HG03432 (cell line): ENCODE measurements at regions not wholly inside any gene's neighbourhood (a gene's known extent, or its start where the extent isn't known, plus 50 kb on each side); places are given as distances from the start of the nearest gene placed in this dataset.
"Not testable (repeated sequence)": the region's sequence is repeated elsewhere in the genome, so short reads cannot be mapped to it uniquely, and the experiment has no call there.

Experiments used
- ATAC-seq: cut with Tn5 transposase; IDR thresholded peaks from one replicate; pipeline ENCODE4 v1.9.1; 2021; ENCODE audit warnings: mild to moderate bottlenecking, moderate library complexity; ENCODE audit not compliant: unreplicated experiment

- ATAC-seq = no peak
Observed at GRCh38 chr6:4359108-4359730, 223.8 kb upstream of the ECI2 start.

- no peak for ATAC-seq
Observed at GRCh38 chr6:4358414-4359107, 223.2 kb upstream of the ECI2 start.

- not testable (repeated sequence) for ATAC-seq
Observed at GRCh38 chr6:4357660-4358152, 222.3 kb upstream of the ECI2 start.

GRCh38 chr6:4356899-4357659 lies 221.7 kb upstream of the ECI2 start:
- ATAC-seq = no peak

GRCh38 chr6:4355241-4355640 lies 219.9 kb upstream of the ECI2 start:
- no peak for ATAC-seq

- ATAC-seq = no peak
Observed at GRCh38 chr6:4354181-4354580, 218.8 kb upstream of the ECI2 start.

- no peak for ATAC-seq
Observed at GRCh38 chr6:4352731-4353130, 217.4 kb upstream of the ECI2 start.

GRCh38 chr6:4352322-4352669 lies 216.9 kb upstream of the ECI2 start:
- ATAC-seq = no peak

- ATAC-seq = no peak
Observed at GRCh38 chr6:4351520-4352321, 216.3 kb upstream of the ECI2 start.

- ATAC-seq = no peak
Observed at GRCh38 chr6:4350567-4351519, 215.5 kb upstream of the ECI2 start.

- ATAC-seq = no peak
Observed at GRCh38 chr6:4349931-4350330, 214.6 kb upstream of the ECI2 start.

GRCh38 chr6:4349323-4349722 lies 213.9 kb upstream of the ECI2 start:
- no peak for ATAC-seq

- ATAC-seq = no peak
Observed at GRCh38 chr6:4348462-4349112, 213.2 kb upstream of the ECI2 start.

- no peak for ATAC-seq
Observed at GRCh38 chr6:4347877-4348276, 212.5 kb upstream of the ECI2 start.

GRCh38 chr6:4346659-4347333 lies 211.4 kb upstream of the ECI2 start:
- no peak for ATAC-seq

- no peak for ATAC-seq
Observed at GRCh38 chr6:4345543-4345942, 210.2 kb upstream of the ECI2 start.

- no peak for ATAC-seq
Observed at GRCh38 chr6:4344317-4344899, 209.0 kb upstream of the ECI2 start.

GRCh38 chr6:4342407-4343137 lies 207.2 kb upstream of the ECI2 start:
- ATAC-seq = no peak
